ENCODE measurements at regions not wholly inside any gene's neighbourhood (a gene's known extent, or its start where the extent isn't known, plus 50 kb on each side); places are given as distances from the start of the nearest gene placed in this dataset.

DNA sequence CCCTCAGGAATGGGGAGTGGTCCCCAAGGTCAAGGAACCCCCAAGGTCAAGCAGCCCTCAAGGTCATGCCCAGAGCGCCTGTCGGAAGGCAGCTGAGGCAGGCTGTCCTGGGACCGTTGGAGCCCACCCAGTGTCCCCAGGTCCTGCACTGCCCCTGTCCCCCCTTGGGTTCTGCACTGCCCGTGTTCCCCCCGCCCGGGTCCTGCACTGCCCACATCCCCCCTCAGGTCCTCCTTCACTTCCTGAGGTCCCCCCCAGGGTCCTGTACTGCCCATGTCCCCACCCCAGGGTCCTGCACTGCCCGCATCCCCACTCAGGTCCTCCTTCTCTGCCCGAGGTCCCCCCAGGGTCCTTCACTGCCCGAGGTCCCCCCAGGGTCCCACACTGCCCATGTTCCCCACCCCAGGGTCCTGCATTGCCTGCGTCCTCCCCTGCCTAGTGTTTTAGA lies 1073.0 kb downstream of the BRD1 start:
- H3K4me3 ChIP-seq (replicated peaks; ENCODE audit: low read depth, low read length): no peak overlapping the region
- DNase-seq (ENCODE audit: extremely low read depth, low read depth): no peak
- TF ChIP-seq, protein P1, sequence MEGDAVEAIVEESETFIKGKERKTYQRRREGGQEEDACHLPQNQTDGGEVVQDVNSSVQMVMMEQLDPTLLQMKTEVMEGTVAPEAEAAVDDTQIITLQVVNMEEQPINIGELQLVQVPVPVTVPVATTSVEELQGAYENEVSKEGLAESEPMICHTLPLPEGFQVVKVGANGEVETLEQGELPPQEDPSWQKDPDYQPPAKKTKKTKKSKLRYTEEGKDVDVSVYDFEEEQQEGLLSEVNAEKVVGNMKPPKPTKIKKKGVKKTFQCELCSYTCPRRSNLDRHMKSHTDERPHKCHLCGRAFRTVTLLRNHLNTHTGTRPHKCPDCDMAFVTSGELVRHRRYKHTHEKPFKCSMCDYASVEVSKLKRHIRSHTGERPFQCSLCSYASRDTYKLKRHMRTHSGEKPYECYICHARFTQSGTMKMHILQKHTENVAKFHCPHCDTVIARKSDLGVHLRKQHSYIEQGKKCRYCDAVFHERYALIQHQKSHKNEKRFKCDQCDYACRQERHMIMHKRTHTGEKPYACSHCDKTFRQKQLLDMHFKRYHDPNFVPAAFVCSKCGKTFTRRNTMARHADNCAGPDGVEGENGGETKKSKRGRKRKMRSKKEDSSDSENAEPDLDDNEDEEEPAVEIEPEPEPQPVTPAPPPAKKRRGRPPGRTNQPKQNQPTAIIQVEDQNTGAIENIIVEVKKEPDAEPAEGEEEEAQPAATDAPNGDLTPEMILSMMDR (IDR thresholded peaks at IDR 0.05; ENCODE audit: low read depth, low read length, missing control alignments): no peak

DNA sequence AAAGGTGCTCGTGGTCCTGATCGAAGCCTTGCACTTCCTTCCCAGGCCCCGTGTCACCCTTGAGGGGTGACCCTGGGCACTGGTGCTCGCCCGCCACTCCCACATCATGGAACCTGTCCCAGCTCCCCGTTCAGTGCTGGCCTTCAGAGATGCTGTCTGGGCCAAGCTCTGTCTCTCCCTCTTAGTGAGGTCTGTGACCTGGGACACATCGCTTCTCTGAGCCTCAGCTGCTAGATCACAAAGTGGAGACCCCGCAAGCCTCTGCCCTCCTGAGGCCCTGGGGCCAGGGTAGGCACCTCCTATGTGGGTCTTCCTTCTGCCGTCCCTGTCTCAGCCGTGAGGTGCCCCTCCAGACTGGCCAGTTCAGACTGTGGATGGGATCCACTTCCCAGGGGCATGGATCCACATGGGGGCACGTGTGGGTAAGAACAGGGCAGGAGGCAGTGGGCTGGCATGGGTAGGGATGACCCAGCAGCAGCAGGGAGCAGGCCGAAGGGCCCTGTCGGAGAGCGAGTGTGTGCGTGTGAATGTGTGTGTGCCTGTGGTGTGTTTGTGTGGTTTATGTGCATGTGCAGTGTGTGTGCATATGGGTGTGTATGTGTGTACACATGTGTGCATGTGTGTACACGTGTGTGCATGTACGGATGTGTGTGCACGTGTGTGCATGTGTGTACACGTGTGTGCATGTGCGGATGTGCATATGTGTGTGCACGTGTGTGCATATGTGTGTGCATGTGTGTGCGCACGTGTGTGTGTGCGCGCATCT lies 1073.7 kb downstream of the BRD1 start:
- no peak for DNase-seq (ENCODE audit: extremely low read depth, low read depth)
- no peak overlapping the region for H3K4me3 ChIP-seq (replicated peaks; ENCODE audit: low read depth, low read length)
- TF ChIP-seq, protein P1 (IDR thresholded peaks at IDR 0.05; ENCODE audit: low read depth, low read length, missing control alignments): no peak

DNA sequence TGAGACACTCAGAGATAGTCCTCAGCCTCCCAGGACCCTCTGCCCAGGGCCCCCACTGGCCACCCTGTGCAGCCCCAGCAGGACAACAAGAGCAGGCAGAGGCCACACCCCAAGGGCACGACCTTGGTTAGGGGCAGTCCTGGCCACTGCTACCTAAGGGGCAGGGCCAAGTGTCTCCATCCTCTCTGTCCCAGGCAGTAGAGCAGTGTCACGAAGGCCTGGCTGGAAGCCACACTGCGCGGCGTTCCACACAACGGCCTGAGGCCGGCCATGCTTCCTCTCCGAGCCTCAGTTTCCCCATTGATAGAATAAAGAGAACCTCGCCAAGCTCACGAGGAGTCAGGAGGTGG lies 1074.3 kb downstream of the BRD1 start:
- TF ChIP-seq, protein P1 (IDR thresholded peaks at IDR 0.05; ENCODE audit: low read depth, low read length, missing control alignments): no peak
- no peak for DNase-seq (ENCODE audit: extremely low read depth, low read depth)
- H3K4me3 ChIP-seq (replicated peaks; ENCODE audit: low read depth, low read length): no peak overlapping the region

DNA sequence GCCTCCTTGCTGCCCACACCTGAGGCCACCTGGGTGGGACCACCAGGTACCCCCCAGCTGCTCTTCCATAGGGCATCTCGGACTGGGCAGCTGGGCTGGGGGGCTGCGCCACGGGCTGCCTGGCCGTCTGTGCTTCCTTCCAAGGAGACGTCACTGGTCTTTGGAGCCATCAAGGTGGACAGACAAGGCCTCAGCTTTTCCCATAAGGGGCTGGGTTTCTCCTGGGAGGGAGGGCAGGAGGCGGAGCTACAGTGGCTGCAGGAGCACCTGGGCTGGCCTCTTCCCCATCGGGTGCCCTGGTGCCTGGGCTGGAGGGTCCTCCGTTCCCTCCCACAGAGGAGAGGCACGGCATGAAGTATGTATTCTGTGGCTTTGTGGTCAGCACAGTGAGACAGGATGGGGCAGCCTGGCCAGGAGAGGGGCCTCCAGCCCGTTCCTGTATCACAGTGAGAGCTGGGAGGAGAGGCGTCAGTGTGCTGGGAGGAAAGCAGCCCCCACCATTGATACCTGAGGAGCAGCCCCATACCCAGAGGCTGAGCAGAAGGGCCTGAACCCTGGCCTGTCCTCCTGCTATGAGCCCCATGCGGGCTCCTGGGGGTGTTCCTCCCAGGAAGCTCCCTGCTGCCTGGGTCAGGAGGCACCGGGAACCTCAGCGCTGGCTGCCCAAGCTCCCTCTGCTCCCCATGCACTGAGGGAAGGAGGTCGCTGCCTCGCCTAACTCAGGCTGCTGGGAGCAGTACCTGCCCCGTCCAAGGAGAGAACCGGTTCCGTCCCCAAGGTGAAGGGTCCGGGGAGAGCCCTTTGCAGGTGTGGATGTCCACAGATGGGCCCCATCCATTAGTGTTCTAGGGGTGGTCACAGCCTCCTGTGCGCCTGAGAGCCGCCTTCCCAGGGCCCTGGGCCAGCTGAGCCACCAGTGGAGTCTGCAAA lies 1075.0 kb downstream of the BRD1 start:
- no peak overlapping the region for H3K4me3 ChIP-seq (replicated peaks; ENCODE audit: low read depth, low read length)
- TF ChIP-seq, protein P1 (IDR thresholded peaks at IDR 0.05; ENCODE audit: low read depth, low read length, missing control alignments): no peak
- DNase-seq (ENCODE audit: extremely low read depth, low read depth): no peak

DNA sequence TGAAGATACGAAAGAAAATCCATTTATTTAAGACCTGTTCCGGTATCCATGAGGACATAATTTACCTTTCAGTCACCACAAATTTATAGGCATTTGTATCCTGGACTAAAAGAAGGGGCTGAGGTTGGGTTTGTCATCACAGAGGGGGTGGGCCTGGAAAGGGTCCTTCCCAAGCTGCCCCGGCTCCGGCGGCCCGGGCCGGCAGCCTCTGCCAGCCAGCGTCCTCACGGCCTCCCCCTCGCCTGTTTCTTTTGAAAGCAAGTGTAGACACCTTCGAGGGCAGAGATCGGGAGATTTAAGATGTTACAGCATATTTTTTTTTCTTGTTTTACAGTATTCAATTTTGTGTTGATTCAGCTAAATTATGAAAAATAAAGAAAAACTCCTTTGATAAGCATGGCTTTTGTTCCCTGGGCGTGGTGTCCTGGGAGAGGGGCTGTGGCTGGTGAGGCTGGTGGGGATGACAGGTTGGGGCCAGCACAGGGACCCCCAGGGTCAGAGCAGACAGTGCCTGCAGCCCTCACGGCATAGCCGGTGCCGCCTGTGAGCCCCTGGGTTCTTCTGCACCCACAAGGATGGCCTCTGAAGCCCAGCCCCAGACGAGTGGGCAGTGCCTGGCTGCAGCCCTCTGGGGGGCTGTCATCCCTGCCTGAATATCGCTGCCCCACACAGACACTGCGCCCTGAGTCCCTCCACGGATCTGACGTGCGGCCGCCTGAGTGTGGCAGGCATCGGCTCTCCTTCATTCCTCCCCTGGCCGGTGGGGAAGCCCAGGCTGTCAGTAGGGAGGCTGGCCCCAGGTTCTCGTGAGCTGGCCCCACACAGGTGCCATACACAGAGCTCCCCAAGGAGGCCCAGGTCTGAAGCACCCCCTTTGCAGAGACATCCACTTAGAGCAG lies 1075.9 kb downstream of the BRD1 start:
- H3K4me3 ChIP-seq (replicated peaks; ENCODE audit: low read depth, low read length): no peak overlapping the region
- TF ChIP-seq, protein P1 (IDR thresholded peaks at IDR 0.05; ENCODE audit: low read depth, low read length, missing control alignments): no peak
- DNase-seq (ENCODE audit: extremely low read depth, low read depth): no peak

DNA sequence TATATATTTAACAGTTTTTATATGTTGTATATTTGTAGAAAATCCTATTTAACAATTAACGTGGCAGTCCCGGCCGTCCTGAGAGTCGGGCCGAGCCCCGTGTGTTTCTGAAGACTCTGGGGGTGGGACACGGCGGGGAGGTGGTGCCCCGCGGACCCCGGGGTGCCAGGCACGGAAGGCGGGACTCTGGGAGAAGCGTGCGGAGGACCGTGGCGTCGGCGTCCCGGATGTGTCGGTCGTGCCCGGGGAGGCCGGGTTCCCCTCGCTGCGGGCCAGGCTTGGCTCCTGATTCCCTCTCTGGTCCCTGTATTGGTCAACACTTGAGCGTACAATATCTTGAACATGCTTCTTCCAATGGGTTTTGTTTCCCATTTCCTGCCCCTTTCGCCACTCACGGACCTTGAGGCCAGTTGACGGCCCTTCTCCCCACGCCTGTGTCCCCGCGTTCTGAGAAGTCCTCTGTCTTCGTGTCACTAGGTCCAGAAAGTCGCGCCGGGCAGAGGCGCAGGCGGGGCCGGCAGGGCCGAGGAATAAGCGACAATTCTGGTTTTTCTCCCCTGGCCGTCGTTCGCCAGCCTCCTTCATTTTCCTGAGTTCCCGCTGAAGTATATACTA lies 1076.7 kb downstream of the BRD1 start:
- TF ChIP-seq, protein P1 (IDR thresholded peaks at IDR 0.05; ENCODE audit: low read depth, low read length, missing control alignments): no peak
- no peak overlapping the region for H3K4me3 ChIP-seq (replicated peaks; ENCODE audit: low read depth, low read length)
- no peak for DNase-seq (ENCODE audit: extremely low read depth, low read depth)
